ENCODE measurements at regions not wholly inside any gene's neighbourhood (a gene's known extent, or its start where the extent isn't known, plus 50 kb on each side); places are given as distances from the start of the nearest gene placed in this dataset.

- no peak for TF ChIP-seq TAF1 (IDR thresholded peaks at IDR 0.05; ENCODE audit: low read depth, low read length)
- DNase-seq (ENCODE audit: insufficient read length, low spot score) (no peak), FAIRE-seq (no peak)
Observed at GRCh38 chr1:29914936-29915335, 678.6 kb downstream of the PTPRU start.

- TF ChIP-seq PAX5 (IDR thresholded peaks at IDR 0.05; ENCODE audit: insufficient read depth, low read length, severe bottlenecking) (no peak), TAF1 (IDR thresholded peaks at IDR 0.05; ENCODE audit: low read depth, low read length) (no peak), SPI1 (IDR thresholded peaks at IDR 0.05; ENCODE audit: low read depth, low read length) (no peak), POLR2A (IDR thresholded peaks at IDR 0.05; ENCODE audit: low read depth, low read length) (no peak), POLR2AphosphoS5 (IDR thresholded peaks at IDR 0.05; ENCODE audit: low read depth, low read length) (no peak)
- DNase-seq (ENCODE audit: insufficient read length, low spot score) (no peak), FAIRE-seq (no peak)
Observed at GRCh38 chr1:29912425-29912824, 676.1 kb downstream of the PTPRU start.

GRCh38 chr1:29909962-29910361 lies 673.6 kb downstream of the PTPRU start:
- no peak for FAIRE-seq
- TF ChIP-seq POU2F2 (IDR thresholded peaks at IDR 0.05; ENCODE audit: low read depth, low read length): no peak
- TF ChIP-seq PAX5 (IDR thresholded peaks at IDR 0.05; ENCODE audit: insufficient read depth, low read length, severe bottlenecking): no peak
- TF ChIP-seq TAF1 (IDR thresholded peaks at IDR 0.05; ENCODE audit: low read depth, low read length): no peak
- no peak for TF ChIP-seq POLR2AphosphoS5 (IDR thresholded peaks at IDR 0.05; ENCODE audit: low read depth, low read length)
- no peak for TF ChIP-seq SPI1 (IDR thresholded peaks at IDR 0.05; ENCODE audit: low read depth, low read length)
- TF ChIP-seq POLR2A (IDR thresholded peaks at IDR 0.05; ENCODE audit: low read depth, low read length): no peak
- DNase-seq (ENCODE audit: insufficient read length, low spot score): no peak

GRCh38 chr1:29907596-29907995 lies 671.3 kb downstream of the PTPRU start:
- TF ChIP-seq POLR2A (IDR thresholded peaks at IDR 0.05; ENCODE audit: low read depth, low read length) (no peak), PAX5 (IDR thresholded peaks at IDR 0.05; ENCODE audit: insufficient read depth, low read length, severe bottlenecking) (no peak), POLR2AphosphoS5 (IDR thresholded peaks at IDR 0.05; ENCODE audit: low read depth, low read length) (no peak), SPI1 (IDR thresholded peaks at IDR 0.05; ENCODE audit: low read depth, low read length) (no peak)
- DNase-seq (ENCODE audit: insufficient read length, low spot score) (no peak), FAIRE-seq (no peak)

GRCh38 chr1:29906927-29907326 lies 670.6 kb downstream of the PTPRU start:
- no peak for TF ChIP-seq TAF1 (IDR thresholded peaks at IDR 0.05; ENCODE audit: low read depth, low read length)
- no peak for TF ChIP-seq POLR2AphosphoS5 (IDR thresholded peaks at IDR 0.05; ENCODE audit: low read depth, low read length)
- no peak for TF ChIP-seq POU2F2 (IDR thresholded peaks at IDR 0.05; ENCODE audit: low read depth, low read length)
- no peak for TF ChIP-seq SPI1 (IDR thresholded peaks at IDR 0.05; ENCODE audit: low read depth, low read length)
- no peak for TF ChIP-seq PAX5 (IDR thresholded peaks at IDR 0.05; ENCODE audit: insufficient read depth, low read length, severe bottlenecking)
- TF ChIP-seq POLR2A (IDR thresholded peaks at IDR 0.05; ENCODE audit: low read depth, low read length): no peak
- FAIRE-seq (no peak), DNase-seq (ENCODE audit: insufficient read length, low spot score) (no peak)

GRCh38 chr1:29903548-29904166 lies 667.3 kb downstream of the PTPRU start:
- no peak for TF ChIP-seq POU2F2 (IDR thresholded peaks at IDR 0.05; ENCODE audit: low read depth, low read length)
- TF ChIP-seq SPI1 (IDR thresholded peaks at IDR 0.05; ENCODE audit: low read depth, low read length): no peak
- no peak for TF ChIP-seq TAF1 (IDR thresholded peaks at IDR 0.05; ENCODE audit: low read depth, low read length)
- TF ChIP-seq PAX5 (IDR thresholded peaks at IDR 0.05; ENCODE audit: insufficient read depth, low read length, severe bottlenecking): no peak
- no peak for TF ChIP-seq POLR2A (IDR thresholded peaks at IDR 0.05; ENCODE audit: low read depth, low read length)
- no peak for TF ChIP-seq POLR2AphosphoS5 (IDR thresholded peaks at IDR 0.05; ENCODE audit: low read depth, low read length)
- DNase-seq (ENCODE audit: insufficient read length, low spot score) (no peak), FAIRE-seq (no peak)

GRCh38 chr1:29901624-29902325 lies 665.5 kb downstream of the PTPRU start:
- TF ChIP-seq POU2F2 (IDR thresholded peaks at IDR 0.05; ENCODE audit: low read depth, low read length): no peak
- no peak for TF ChIP-seq TAF1 (IDR thresholded peaks at IDR 0.05; ENCODE audit: low read depth, low read length)
- TF ChIP-seq POLR2AphosphoS5 (IDR thresholded peaks at IDR 0.05; ENCODE audit: low read depth, low read length): no peak
- TF ChIP-seq SPI1 (IDR thresholded peaks at IDR 0.05; ENCODE audit: low read depth, low read length): no peak
- no peak for TF ChIP-seq POLR2A (IDR thresholded peaks at IDR 0.05; ENCODE audit: low read depth, low read length)
- TF ChIP-seq PAX5 (IDR thresholded peaks at IDR 0.05; ENCODE audit: insufficient read depth, low read length, severe bottlenecking): no peak
- FAIRE-seq (no peak), DNase-seq (ENCODE audit: insufficient read length, low spot score) (no peak)

- DNase-seq (ENCODE audit: insufficient read length, low spot score) (no peak), FAIRE-seq (no peak)
- TF ChIP-seq POLR2A (IDR thresholded peaks at IDR 0.05; ENCODE audit: low read depth, low read length): no peak
- TF ChIP-seq SPI1 (IDR thresholded peaks at IDR 0.05; ENCODE audit: low read depth, low read length): no peak
- TF ChIP-seq POU2F2 (IDR thresholded peaks at IDR 0.05; ENCODE audit: low read depth, low read length): no peak
- TF ChIP-seq PAX5 (IDR thresholded peaks at IDR 0.05; ENCODE audit: insufficient read depth, low read length, severe bottlenecking): no peak
- no peak for TF ChIP-seq POLR2AphosphoS5 (IDR thresholded peaks at IDR 0.05; ENCODE audit: low read depth, low read length)
- no peak for TF ChIP-seq TAF1 (IDR thresholded peaks at IDR 0.05; ENCODE audit: low read depth, low read length)
Observed at GRCh38 chr1:29900712-29901111, 664.4 kb downstream of the PTPRU start.

- no peak for FAIRE-seq
- no peak for DNase-seq (ENCODE audit: insufficient read length, low spot score)
- TF ChIP-seq POLR2AphosphoS5 (IDR thresholded peaks at IDR 0.05; ENCODE audit: low read depth, low read length): no peak
- TF ChIP-seq POU2F2 (IDR thresholded peaks at IDR 0.05; ENCODE audit: low read depth, low read length): no peak
- TF ChIP-seq TAF1 (IDR thresholded peaks at IDR 0.05; ENCODE audit: low read depth, low read length): no peak
- TF ChIP-seq SPI1 (IDR thresholded peaks at IDR 0.05; ENCODE audit: low read depth, low read length): no peak
- TF ChIP-seq POLR2A (IDR thresholded peaks at IDR 0.05; ENCODE audit: low read depth, low read length): no peak
Observed at GRCh38 chr1:29900104-29900679, 663.9 kb downstream of the PTPRU start.
